ENCODE measurements at regions not wholly inside any gene's neighbourhood (a gene's known extent, or its start where the extent isn't known, plus 50 kb on each side); places are given as distances from the start of the nearest gene placed in this dataset.
"Not testable (repeated sequence)": the region's sequence is repeated elsewhere in the genome, so short reads cannot be mapped to it uniquely, and the experiment has no call there.

DNA sequence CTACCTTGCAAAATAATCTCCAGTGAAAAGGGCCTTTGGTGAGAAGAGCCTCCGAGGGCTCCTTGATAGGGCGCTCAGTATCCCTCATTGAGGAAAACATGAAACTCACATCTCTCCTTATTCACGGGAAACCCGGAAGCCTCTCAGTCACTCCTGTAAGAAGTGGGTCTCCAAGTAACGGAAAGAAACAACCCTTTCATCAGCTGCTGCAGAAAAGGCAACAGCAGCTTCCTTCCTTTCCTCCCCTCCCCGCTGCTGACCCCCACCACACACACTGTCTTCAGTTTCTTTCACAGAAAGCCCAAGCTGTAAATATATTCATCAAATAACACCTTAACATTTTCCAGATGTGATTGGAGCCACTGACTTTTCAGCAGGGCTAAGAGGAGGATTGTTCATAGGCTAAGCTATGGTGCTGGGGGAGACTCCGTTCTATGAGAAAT lies 81.4 kb downstream of the C9orf152 start:
- DNase-seq = no peak

DNA sequence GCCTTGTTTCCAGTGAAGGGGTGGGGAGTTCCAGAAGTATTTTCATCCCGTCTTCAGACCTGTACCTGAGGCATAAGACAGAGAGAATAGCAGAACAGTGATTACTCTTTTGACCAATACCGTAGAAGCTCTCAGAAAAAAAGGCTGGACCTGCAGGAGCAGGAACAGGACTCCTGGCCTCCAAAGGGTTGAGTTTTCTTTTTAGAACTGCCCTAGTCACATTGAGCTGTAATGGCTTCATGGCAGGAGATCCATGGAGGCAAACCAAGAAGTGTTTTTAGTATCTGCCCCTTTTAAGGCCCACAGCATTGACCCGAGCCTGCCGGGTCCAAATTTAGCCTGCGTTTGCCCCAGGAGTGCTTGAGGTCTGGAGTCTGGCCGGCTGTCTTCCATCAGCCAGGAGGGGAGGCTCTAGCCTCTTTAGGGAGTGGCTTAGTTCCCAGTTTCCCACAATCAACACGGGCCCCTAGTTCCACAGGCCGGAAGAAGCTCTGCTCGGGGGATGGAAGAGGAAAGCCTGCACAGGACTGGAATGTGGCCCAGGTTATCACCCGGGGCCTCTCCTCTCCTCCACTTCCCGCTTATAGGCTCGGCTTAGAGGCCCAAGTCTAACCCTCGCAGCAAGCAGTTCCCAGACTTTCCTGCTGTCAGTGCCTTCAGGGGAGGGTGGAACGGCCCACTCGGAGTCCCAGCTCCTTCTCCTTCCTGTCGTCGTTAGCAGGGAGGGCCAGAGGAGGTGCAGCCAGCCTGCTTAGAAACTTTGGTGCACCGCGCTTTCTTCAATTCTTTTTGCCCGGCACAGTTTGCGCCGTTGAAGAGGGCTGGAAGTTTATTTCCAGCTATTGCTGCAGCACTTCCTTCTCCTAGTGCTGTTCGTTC lies 80.7 kb downstream of the C9orf152 start:
- no peak for DNase-seq

DNA sequence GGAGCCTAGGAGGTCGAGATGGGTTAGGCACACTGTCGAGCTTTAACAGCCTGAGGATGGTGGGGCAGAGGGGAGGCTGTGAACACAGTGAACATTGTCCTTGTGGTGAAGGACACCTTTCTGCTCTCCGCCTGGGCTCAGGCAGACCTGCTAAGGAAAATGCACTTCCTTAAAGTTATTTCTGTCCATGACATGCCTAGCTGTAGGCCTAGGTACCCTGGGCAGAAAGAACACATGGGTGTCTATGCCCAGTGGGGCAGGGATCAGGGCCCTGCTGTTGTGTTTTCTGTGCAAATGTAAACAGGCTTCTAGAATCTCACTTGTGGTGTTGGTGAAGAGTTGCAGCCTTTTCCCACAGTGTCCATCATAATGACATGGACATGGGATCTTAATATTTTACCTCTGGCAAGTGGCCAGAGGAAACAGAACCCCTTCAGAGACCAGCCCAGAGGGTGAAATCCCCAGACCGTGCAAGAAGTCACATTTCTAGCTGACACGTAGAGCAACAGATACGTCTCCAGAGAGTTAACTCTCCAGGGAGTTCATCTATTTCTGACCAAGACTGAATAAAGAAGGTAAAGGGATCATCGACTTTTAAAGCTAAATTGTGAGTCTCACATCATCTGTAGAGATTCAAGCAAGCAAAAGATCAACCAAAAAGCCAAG lies 79.2 kb downstream of the C9orf152 start:
- DNase-seq = no peak

DNA sequence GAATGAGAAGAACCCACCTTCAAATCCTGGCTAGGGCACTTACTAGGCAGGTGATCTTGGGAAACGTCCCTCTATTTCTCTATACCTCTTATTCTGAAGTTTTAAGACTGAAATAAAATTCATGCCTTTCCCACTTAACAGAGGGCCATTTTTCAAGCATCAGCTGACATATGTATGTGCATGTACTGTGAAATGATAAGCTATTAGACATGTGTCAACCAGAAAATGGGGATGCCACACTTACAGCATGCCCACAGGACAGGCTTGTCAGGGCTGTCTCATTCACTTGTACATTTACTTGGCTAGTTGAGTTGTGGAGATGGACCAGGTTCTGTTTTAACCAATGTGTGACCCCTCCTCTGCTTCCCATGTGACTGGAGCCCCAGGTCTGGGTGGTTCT lies 78.5 kb downstream of the C9orf152 start:
- no peak for DNase-seq

DNA sequence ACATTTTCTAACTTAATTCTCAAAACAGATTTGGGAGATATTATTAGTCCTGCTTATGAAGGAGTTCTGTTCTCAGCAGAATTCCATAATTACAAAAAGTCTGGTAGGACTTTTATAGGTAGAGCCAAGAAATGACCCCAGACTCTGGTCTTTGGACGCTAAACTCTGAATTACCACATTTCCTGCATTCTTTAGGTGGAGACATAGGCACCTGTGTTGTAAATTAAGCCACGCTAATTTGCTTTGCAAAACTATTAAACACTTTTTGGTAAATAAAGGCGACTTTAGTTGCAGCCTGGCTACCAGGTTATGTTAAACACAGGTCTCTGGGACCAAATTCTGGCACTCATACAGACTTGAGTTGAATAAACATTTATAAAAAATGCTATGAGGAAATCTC lies 77.7 kb downstream of the C9orf152 start:
- no peak for DNase-seq

DNA sequence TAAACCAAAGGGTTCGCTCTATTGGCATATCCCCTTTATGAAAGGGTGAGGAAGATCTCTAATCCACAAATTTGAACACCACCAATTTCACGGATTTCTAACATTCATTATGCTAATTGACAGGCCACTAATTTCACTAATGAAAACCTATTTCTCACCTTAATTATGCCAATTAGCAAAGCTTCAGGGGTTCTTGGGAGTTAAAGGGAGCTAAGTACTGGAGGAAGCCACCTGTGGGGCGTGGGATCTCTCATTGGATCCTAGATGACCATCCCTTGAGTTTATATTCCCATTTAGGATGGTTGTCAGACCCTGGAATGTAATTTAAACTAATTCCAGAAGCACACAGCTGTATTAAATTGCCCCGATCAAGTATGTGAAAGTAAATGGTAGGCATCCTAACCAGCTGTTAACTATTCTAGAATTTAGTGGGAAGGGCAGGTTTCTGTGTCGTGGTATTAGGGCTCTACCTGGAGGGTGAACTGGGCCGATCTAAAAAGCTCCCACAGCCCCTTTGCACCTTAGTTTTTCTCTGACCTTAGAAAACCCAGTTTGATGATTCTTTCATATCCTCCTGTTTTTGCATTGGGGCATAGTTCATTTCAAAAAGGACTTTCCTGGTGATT lies 77.1 kb downstream of the C9orf152 start:
- no peak for DNase-seq

DNA sequence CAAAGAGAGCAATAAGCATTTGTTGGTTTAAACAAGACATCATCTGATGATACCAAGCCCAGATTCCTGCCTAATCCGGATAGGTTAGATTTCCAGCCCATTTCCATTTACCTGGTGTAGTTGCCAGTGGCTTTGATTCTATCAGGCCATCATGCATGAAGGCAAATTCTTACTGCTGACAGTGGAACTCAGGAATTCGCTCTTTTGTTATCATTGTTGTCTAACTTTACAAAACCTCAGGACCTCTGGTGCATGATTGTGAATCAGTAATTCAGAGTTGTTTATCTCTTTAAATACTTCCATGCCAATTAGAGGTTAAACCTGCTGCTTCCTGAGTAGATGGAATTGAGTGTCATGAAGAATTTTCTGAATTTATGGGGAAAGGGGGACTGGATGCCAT lies 76.5 kb downstream of the C9orf152 start:
- DNase-seq = no peak

DNA sequence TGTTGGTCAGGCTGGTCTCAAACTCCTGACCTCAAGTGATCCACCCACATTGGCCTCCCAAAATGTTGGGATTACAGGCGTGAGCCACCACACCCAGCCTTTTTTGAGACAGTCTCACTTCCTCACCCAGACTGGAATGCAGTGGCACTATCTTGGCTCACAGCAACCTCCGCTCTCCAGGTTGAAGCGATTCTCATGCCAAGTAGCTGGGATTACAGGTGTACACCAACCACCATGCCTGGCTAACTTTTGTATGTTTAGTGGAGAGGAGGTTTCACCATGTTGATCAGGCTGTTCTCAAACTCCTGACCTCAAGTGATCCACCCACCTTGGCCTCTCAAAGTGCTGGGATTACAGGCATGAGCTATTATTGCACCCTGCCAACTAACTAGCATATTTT lies 75.4 kb downstream of the C9orf152 start:
- not testable (repeated sequence) for DNase-seq

DNA sequence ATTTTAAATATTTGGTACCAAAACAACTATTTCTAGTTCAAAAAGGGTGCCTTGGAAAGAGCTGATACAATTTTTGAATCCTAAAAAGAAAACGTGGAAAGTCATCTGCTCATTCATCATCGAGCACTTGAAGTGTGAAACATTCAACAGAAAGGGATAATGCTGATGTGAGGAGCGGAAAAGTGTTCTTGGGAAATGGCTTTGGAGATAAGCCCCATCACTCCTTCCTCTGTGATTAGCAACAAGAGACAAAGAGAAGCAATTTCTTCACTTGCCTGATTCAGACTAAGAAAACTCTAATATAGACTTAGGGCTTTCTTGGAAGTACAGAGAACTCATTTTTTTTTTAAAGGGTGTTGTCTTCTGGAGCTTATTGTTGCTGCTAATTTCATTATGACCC lies 74.9 kb downstream of the C9orf152 start:
- no peak for DNase-seq

DNA sequence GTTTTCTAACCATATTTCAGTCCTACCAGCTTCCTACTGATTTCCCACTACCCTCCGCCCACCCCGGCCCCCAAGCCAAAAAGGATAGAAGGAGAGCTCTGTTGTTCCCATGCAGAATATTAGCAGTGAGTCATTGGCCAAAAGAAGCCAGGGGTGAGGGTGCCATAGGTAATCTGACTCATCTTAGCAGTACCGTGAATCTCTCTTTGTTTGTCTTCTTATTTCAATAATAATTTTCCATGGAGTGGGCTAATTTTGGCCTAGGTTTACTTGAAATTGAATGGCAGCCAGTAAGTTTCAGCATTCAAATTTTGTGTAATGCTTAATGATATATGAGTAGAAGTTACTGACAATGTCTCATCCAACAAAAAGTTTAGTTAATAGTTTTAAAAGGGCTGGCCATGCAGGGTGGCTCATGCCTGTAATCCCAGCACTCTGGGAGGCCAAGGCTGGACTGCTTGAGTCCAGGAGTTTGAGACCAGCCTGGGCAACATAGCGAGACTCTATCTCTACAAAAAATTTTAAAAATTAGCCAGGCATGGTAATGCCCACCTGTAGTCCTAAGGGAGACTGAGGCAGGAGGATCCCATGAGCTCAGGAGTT lies 74.2 kb downstream of the C9orf152 start:
- DNase-seq = no peak

DNA sequence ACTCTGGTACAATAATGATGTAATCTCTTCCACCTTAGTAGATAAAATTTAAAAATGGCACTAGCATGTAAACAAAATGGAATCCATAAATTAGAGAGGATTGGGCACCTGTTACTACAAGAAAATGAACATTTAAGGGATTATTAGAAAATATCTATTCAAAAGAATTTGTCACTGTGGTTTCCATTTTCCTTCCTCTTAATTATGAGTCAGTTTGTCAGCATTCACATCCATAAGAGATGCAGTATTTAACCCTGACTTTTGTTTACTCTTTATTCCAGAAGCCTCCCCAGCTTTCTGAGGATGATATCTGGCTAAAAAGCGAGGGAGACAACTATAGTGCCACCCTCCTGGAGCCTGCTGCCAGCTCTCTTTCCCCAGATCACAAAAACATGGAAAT lies 72.1 kb downstream of the C9orf152 start:
- no peak for DNase-seq

DNA sequence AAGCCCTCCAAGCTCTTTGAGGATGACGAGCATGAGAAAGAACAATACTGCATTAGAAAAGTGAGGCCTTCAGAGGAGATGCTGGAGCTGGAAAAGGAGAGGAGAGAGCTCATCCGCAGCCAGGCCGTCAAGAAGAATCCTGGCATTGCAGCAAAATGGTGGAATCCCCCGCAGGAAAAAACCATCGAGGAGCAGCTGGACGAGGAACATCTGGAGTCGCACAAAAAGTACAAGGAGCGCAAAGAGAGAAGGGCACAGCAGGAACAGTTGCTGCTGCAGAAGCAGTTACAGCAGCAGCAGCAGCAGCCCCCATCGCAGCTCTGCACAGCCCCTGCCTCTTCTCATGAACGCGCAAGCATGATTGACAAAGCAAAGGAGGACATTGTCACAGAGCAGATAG lies 71.2 kb downstream of the C9orf152 start:
- DNase-seq = no peak

DNA sequence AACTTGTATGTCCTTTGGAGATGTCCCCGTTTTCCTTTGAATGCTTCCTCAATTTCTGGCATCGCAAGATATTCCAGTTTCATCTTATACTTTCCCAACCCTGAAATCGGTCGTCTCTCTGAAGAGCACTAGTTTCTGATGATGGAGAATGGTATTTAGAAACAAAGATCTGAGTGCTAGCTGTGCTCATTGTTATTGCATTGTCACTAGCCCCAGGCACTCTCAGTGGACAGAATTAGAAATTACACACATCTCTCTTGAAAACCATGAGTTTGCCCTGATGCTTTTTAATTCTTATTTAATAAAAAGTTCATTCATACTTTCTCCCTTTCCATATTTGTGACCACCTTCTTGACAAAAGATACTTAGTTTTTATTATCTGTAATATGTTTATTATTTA lies 67.7 kb downstream of the C9orf152 start:
- no peak for DNase-seq

DNA sequence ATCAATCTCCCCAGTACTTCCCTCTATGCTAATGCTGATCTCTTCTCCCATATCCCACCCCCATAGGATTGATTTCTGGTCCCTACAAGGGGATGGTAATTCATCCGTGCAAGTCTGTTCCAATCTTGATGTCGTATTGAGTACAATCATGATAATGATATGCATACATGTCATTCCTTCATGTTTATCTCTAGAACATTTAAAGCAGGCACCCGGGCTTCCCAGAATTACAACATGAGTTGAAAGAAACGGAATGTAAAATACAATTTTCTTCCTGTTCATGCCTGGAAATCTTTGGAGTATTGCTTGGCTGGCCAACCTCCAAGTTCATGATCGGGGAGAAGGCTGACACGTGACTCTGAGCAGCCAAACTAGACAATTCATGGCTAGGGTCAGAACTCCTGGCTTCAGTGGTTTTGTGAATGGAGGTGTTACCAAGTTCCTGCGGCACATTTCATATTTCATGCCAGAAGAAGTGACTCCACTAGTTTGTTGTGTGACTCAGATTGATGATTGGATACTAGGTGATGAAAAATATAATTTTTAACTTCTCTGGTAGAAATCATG lies 66.6 kb downstream of the C9orf152 start:
- no peak for DNase-seq

DNA sequence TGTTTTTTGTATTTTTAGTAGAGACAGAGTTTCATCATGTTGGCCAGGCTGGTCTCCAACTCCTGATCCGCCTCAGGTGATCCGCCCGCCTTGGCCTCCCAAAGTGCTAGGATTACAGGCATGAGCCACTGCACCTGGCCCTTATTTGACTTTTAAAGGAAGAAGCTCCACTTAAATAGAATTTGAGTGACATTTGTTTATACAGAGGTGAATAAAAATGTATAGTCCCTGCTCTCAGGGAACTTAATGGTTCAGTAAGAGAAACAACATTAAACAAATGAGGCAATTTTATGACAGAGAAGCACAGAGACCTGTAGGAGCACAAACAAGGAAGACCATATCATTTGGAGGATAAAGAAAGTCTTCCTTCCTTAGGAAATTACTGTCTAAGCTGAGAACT lies 65.7 kb downstream of the C9orf152 start:
- peak; percentile 94 for DNase-seq

DNA sequence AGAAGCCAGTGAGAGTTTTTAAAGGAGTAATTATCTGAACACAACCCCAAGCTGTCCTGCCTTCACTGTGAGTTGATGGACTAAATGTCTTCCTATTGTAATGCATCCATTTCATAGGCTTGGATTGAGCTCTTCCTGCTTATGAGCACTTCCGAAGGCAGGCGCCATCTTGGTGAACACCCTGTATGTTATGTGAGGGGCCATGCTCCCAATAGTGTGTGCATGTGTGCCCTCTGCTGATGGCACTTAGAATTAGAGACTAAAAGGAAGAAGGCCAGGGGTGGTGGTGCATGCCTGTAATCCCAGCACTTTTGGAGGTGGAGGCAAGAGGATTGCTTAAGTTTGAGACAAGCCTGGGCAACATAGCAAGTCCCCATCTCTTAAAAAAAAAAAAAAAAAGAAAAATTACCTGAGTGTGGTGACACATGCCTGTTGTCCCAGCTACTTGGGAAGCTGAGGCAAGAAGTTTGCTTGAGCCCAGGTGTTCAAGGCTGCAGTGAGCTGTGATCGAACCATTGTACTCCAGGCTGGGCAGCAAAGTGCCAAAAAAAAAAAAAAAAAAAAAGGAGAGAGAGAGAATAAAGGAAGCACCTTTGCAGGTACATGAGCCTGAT lies 65.0 kb downstream of the C9orf152 start:
- peak; percentile 84 for DNase-seq

DNA sequence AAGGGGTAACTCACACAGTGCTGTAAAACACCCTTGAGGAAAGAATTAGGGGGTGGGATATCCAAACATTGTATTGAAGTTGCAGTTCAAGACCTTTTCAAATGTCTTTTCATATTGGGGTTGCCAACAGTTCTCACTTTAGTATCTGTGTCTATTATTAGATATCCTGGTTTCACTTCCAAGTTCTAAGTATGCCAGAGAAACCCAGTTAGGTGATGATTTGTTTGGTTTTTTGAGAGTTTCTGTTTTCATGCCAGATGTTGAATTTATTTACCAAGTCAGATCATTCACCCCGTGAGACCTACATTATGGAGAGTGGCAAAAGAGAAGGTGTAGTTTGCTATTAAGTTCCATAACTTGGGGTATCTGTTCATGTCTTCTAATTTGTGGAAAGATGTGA lies 64.5 kb downstream of the C9orf152 start:
- DNase-seq = no peak

DNA sequence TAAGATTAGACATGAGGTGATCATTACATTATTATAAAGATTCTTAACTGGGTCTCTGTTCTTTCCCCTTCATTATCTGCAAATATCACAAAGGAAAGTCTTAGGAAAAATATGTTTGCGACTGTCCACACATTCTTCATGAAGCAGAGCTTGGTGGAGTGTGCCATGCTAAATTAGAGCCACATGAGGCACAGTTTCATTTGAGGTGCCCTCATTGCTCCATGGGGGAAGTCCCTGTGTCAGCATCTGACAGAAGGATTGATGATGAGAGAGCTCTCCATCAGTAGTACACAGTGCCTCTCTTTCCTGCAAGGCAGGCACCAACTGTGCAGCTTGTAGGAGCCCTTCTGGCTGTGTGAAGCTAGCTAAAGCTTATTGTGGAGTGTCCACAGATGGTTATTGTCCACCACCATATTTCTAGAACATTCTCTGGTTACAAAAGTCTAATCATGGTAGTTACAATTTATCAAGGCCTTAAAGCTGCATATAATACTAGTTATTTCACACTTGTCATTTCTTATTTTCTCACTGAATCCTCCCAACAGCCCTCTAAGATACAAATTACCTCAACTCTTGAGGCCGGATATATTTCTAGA lies 63.9 kb downstream of the C9orf152 start:
- DNase-seq = peak; percentile 24

DNA sequence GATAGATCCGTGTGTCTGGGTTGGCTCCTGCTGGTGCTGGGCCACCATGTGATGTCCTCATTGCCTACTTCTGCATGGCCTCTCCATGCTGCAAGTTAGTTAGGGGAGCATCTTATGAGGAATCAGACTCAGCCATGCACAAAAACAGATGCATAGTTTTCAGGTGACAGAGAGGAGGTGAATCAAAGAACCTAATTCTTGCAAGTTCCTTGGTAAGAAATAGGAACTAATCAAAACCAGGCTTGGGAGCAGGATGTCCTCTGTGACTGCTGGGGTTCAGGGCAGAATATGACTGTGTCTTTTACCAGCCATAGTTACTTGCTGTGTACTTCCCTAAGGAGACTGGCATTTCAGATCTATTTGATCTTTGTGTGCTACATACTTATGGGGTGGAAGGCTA lies 61.6 kb downstream of the C9orf152 start:
- no peak for DNase-seq

DNA sequence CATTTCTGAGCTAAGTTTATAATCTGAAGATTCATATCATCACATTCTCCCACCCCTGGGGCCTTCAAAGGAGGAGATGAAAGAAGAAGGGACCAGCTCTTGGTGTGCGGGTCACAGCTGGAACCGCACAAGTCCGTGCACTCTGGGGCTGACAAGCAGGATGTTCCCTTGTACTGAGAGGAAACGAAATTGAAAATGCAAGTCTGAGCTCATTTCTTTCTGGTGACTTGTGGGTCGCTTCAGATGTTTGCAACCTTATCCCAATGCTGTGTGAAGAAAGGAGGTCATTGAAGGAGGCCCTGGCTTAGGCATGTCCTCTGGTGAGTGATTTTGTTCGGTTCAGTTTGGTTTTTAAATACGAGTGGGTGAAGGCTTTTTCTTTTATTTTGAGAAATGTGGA lies 59.6 kb downstream of the C9orf152 start:
- DNase-seq = no peak

DNA sequence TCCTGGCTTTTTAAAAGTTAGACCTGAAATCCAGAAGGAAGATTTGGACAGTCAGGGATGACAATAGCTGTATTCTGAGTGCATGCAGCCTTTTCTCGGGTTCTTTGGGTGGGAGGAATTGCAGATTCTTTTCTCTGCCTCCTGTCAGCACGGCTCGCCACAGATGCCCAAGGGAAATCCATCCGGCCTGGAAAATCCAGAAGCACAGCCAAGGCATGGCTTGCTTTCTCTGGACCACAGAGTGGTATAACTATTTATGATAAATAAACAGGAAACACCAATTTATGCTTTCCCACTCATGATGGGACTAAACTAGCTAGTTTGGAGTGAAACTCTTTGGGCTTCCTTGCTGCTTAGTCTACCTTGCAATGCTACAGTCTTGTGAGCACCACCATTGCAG lies 59.1 kb downstream of the C9orf152 start:
- no peak for DNase-seq
